Thoracic aorta (tissue), 2 donors: ENCODE measurements at regions not wholly inside any gene's neighbourhood (a gene's known extent, or its start where the extent isn't known, plus 50 kb on each side); places are given as distances from the start of the nearest gene placed in this dataset.
"Not testable (repeated sequence)": the region's sequence is repeated elsewhere in the genome, so short reads cannot be mapped to it uniquely, and the experiment has no call there.

ENCODE experiments used
- ATAC-seq: fragments of 150-250 bp; one replicate; pipeline ENCODE4 v1.8.0; 2017; ENCODE audit warnings: low read depth; ENCODE audit not compliant: insufficient number of reproducible peaks, low FRiP score
- DNase-seq: peaks from one replicate; pipeline ENCODE4 v3.0.0-alpha.2; 2020; ENCODE audit warnings: low spot score
- H3K27ac ChIP-seq, 2 donors: fragments of 200-600 bp; sonication (generic); 1 replicate in 1 of 2; 2 replicates in 1 of 2; pipeline ENCODE4 v1.5.1; 2016; ENCODE audit warnings: mild to moderate bottlenecking in 2 of 2, moderate library complexity in 2 of 2
- H3K27me3 ChIP-seq: fragments of 200-600 bp; sonication (generic); replicated peaks from 2 replicates; pipeline ENCODE4 v1.6.0; 2016; ENCODE audit warnings: mild to moderate bottlenecking; ENCODE audit not compliant: insufficient read depth
- H3K36me3 ChIP-seq: fragments of 200-600 bp; sonication (generic); one replicate; pipeline ENCODE4 v1.5.1; 2016
- H3K4me1 ChIP-seq, 2 donors: fragments of 200-600 bp; sonication (generic); 1 replicate in 1 of 2; 2 replicates in 1 of 2; pipeline versions ENCODE4 v1.5.1 to v1.6.0; 2016; ENCODE audit warnings: low read depth in 2 of 2, mild to moderate bottlenecking in 1 of 2; ENCODE audit not compliant: control insufficient read depth in 1 of 2
- H3K4me3 ChIP-seq: fragments of 200-600 bp; sonication (generic); 2 replicates; pipeline ENCODE4 v1.5.1; 2016; ENCODE audit warnings: mild to moderate bottlenecking
- H3K9me3 ChIP-seq: fragments of 200-600 bp; sonication (generic); 2 replicates; pipeline ENCODE4 v1.5.1; 2016
- TF ChIP-seq, protein P1 (sequence below): fragments of 200-600 bp; sonication (generic); IDR thresholded peaks from one replicate; pipeline ENCODE4 v1.5.1; 2019; ENCODE audit warnings: antibody characterized with exemption

GRCh38 chr10:30199376-30200016 lies 140.1 kb upstream of the JCAD start:
- H3K4me1 ChIP-seq: no peaks in the 10 kb centered on the region
- no peak overlapping the region for H3K27ac ChIP-seq
- H3K36me3 ChIP-seq: no peaks in the 10 kb centered on the region
- H3K27me3 ChIP-seq: no peaks in the 10 kb centered on the region
- TF ChIP-seq, protein P1, sequence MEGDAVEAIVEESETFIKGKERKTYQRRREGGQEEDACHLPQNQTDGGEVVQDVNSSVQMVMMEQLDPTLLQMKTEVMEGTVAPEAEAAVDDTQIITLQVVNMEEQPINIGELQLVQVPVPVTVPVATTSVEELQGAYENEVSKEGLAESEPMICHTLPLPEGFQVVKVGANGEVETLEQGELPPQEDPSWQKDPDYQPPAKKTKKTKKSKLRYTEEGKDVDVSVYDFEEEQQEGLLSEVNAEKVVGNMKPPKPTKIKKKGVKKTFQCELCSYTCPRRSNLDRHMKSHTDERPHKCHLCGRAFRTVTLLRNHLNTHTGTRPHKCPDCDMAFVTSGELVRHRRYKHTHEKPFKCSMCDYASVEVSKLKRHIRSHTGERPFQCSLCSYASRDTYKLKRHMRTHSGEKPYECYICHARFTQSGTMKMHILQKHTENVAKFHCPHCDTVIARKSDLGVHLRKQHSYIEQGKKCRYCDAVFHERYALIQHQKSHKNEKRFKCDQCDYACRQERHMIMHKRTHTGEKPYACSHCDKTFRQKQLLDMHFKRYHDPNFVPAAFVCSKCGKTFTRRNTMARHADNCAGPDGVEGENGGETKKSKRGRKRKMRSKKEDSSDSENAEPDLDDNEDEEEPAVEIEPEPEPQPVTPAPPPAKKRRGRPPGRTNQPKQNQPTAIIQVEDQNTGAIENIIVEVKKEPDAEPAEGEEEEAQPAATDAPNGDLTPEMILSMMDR: no peak
- H3K4me3 ChIP-seq: no peak overlapping the region
- no peak for ATAC-seq
- no peak for DNase-seq
- H3K9me3 ChIP-seq: peaks cover 5% of the 10 kb centered on the region

GRCh38 chr10:30197186-30197585 lies 137.8 kb upstream of the JCAD start:
- TF ChIP-seq, protein P1: no peak
- no peaks in the 10 kb centered on the region for H3K9me3 ChIP-seq
- H3K27ac ChIP-seq: no peak overlapping the region
- H3K36me3 ChIP-seq: no peaks in the 10 kb centered on the region
- no peaks in the 10 kb centered on the region for H3K27me3 ChIP-seq
- H3K4me3 ChIP-seq: no peak overlapping the region
- DNase-seq (no peak), ATAC-seq (no peak)
- no peaks in the 10 kb centered on the region for H3K4me1 ChIP-seq

- H3K4me1 ChIP-seq, H3K9me3 ChIP-seq, H3K27me3 ChIP-seq, H3K4me3 ChIP-seq, H3K27ac ChIP-seq, ATAC-seq, H3K36me3 ChIP-seq, DNase-seq: not testable (repeated sequence)
Observed at GRCh38 chr10:30196559-30196958, 137.2 kb upstream of the JCAD start.

DNA sequence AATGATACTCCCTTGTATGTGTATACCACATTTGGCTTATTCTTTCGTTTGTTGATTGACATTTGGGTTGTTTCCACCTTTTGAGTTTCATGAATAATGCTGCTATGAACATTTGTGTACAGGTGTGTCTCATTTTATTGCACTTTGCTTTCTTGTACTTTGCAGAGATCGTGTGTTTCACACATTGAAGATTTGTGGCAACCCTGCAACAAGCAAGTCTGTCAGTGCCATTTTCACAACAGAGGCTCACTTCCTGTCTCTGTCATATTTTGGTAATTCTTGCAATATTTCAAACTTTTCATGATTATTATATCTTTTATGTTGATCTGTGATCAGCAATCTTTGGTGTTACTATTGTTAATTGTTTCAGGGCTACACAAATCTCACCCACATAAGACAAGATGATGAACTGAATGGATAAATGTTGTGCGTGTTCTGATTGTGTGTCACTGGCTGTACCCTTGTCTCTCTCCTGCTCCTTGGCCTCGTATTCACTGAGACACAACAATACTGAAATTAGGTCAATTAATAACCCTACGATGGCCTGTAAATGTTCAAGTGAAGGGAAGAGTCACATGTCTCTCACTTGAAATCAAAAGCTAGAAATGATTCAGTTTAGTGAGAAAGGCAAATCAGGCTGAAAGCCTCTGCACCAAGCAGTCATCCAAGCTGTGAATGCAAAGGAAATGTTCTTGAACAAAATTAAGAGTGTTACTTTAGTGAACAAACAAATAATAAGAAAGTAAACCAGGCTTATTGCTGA lies 133.6 kb upstream of the JCAD start:
- no peaks in the 10 kb centered on the region for H3K36me3 ChIP-seq
- H3K4me1 ChIP-seq: peaks cover 0 to 14% of the 10 kb centered on the region in 2 donors
- no peak overlapping the region for H3K4me3 ChIP-seq
- TF ChIP-seq, protein P1: no peak
- no peak overlapping the region for H3K27ac ChIP-seq
- no peak for DNase-seq
- no peaks in the 10 kb centered on the region for H3K27me3 ChIP-seq
- H3K9me3 ChIP-seq: no peaks in the 10 kb centered on the region
- no peak for ATAC-seq

GRCh38 chr10:30190577-30191552 lies 131.5 kb upstream of the JCAD start:
- no peaks in the 10 kb centered on the region for H3K36me3 ChIP-seq
- H3K27me3 ChIP-seq: no peaks in the 10 kb centered on the region
- H3K27ac ChIP-seq: no peak overlapping the region
- TF ChIP-seq, protein P1: no peak
- no peak overlapping the region for H3K4me3 ChIP-seq
- ATAC-seq (no peak), DNase-seq (no peak)
- no peaks in the 10 kb centered on the region for H3K9me3 ChIP-seq
- peaks cover 4 to 35% of the 10 kb centered on the region in 2 donors for H3K4me1 ChIP-seq
